Heart left ventricle (tissue), 13 donors: ENCODE measurements at regions not wholly inside any gene's neighbourhood (a gene's known extent, or its start where the extent isn't known, plus 50 kb on each side); places are given as distances from the start of the nearest gene placed in this dataset.

Experiments
- CTCF ChIP-seq, 12 donors: fragments of 200-600 bp; sonication (generic) in 4 of 12; IDR thresholded peaks; one replicate each; pipeline versions ENCODE4 v1.5.0 to v1.8.0; 2018 to 2022; ENCODE audit warnings: antibody characterized with exemption in 12 of 12, mild to moderate bottlenecking in 5 of 12
- POLR2A ChIP-seq, 2 donors: fragments of 450-650 bp; IDR thresholded peaks; one replicate each; pipeline ENCODE4 v1.6.1; 2017; ENCODE audit warnings: antibody characterized with exemption in 2 of 2, mild to moderate bottlenecking in 2 of 2, moderate library complexity in 2 of 2
- donor health status: ischemic (EF 13 %, LVEDD 7.1; RV severe dilation, severe dysfunction).
- donor health status: DM: no; HTN: yes; CAD: no.
- donor health status: DM: no; HTN: no; CAD: no.
- donor health status: ischemic (EF 25% LVEDD 6.9; RV normal size, moderate dysfunction).
- donor health status: ischemic (EF 25% LVEDD 5.7; RV mildly dilated, moderate dysfunction).
- donor health status: ischemic (EF 35%, LVEDD 5.7; RV mildly dilated, moderate dysfunction).
- donor health status: nonischemic (EF 11% LVEDD 7.7; RV severe dilation, severe dysfunction).
- donor health status: DM: yes; HTN: yes; CAD: no.
- donor health status: PGD.
- donor health status: ischemic (EF 29% LVEDD 5.4; RV normal size, mild dysfunction).
- donor health status: nonischemic (EF 23%, LVEDD 6.1; RV moderate dilation, normal function).

- TF ChIP-seq POLR2A (IDR thresholded peaks at IDR 0.05) (no peak), CTCF (IDR thresholded peaks at IDR 0.05) (no peak)
These were observed 759.0 kb upstream of the EPHA5 start for GRCh38 chr4:66429276-66429675.
